Esophagus squamous epithelium (tissue), 5 donors: ENCODE measurements at regions not wholly inside any gene's neighbourhood (a gene's known extent, or its start where the extent isn't known, plus 50 kb on each side); places are given as distances from the start of the nearest gene placed in this dataset.

Experiments used
- DNase-seq: peaks from one replicate; lab custom pipeline; 2025; lab: John Stamatoyannopoulos, UW
- H3K27ac ChIP-seq, 4 donors: fragments of 200-600 bp; sonication (generic); one replicate each; pipeline ENCODE4 v1.5.1; 2016 to 2019; ENCODE audit warnings: mild to moderate bottlenecking in 1 of 4
- H3K27me3 ChIP-seq, 4 donors: fragments of 200-600 bp; sonication (generic); 1 replicate in 3 of 4; 2 replicates in 1 of 4; pipeline versions ENCODE4 v1.5.1 to v1.6.0; 2017 to 2021; ENCODE audit warnings: antibody characterized with exemption in 1 of 4
- H3K36me3 ChIP-seq, 3 donors: fragments of 200-600 bp; sonication (generic); one replicate each; pipeline ENCODE4 v1.5.1; 2016 to 2019
- H3K4me1 ChIP-seq, 3 donors: fragments of 200-600 bp; sonication (generic); one replicate each; pipeline ENCODE4 v1.5.1; 2017 to 2019
- H3K4me3 ChIP-seq, 4 donors: fragments of 200-600 bp; sonication (generic); 1 replicate in 3 of 4; 2 replicates in 1 of 4; pipeline ENCODE4 v1.5.1; 2016 to 2019; ENCODE audit warnings: mild to moderate bottlenecking in 2 of 4, moderate library complexity in 1 of 4
- H3K9me3 ChIP-seq, 3 donors: fragments of 200-600 bp; sonication (generic); one replicate each; pipeline ENCODE4 v1.5.1; 2016 to 2019
- CTCF ChIP-seq, 6 experiments: fragments of 450-650 bp in 4 of 6; fragments of 200-600 bp in 2 of 6; sonication (generic) in 2 of 6; IDR thresholded peaks; one replicate each; pipeline ENCODE4 v1.5.1; 2016 to 2019; ENCODE audit warnings: antibody characterized with exemption in 6 of 6, mild to moderate bottlenecking in 4 of 6, moderate library complexity in 4 of 6
- POLR2A ChIP-seq, 4 donors: fragments of 450-650 bp; IDR thresholded peaks; one replicate each; pipeline ENCODE4 v1.6.1; 2017; ENCODE audit warnings: antibody characterized with exemption in 4 of 4, mild to moderate bottlenecking in 4 of 4, moderate library complexity in 3 of 4
- WGBS, 2 donors: methylation state at CpG; one replicate each; pipeline ENCODE4 v1.1.5; 2018; 5-methylcytosine and 5-hydroxymethylcytosine counted together
- intact Hi-C: fragments of 100-400 bp; cut with DNase I; formaldehyde crosslinking; loops from one replicate; pipeline ENCODE4 v1.15.0; 2022
- donor health status: DM: yes; HTN: yes; CAD: no.

- WGBS, 2 donors = 66 to 89% methylated on average over 6 of the region's 6 CpGs
These were observed 549.4 kb downstream of the UTRN start for GRCh38 chr6:144834426-144835038.

GRCh38 chr6:144835322-144835973 is 550.3 kb downstream of the UTRN start:
- H3K36me3 ChIP-seq = peaks cover 11 to 85% (median 21%) of the 10 kb centered on the region in 3 donors

More at GRCh38 chr6:144834426-144835038, 549.4 kb downstream of the UTRN start:
- TF ChIP-seq CTCF (IDR thresholded peaks at IDR 0.05) = no peak
- no peak for TF ChIP-seq POLR2A (IDR thresholded peaks at IDR 0.05)
- intact Hi-C loops = no loop called here
- H3K27ac ChIP-seq = no peak overlapping the region
- H3K4me3 ChIP-seq = no peak overlapping the region
- no peak for DNase-seq
- H3K4me1 ChIP-seq = no peaks in the 10 kb centered on the region
- H3K27me3 ChIP-seq = no peaks in the 10 kb centered on the region
- H3K9me3 ChIP-seq = no peaks in the 10 kb centered on the region
- peaks cover 11 to 77% (median 17%) of the 10 kb centered on the region in 3 donors for H3K36me3 ChIP-seq

GRCh38 chr6:144840619-144841018 is 555.5 kb downstream of the UTRN start:
- intact Hi-C loops = no loop called here
- Histone ChIP-seq H3K9me3 (no peaks in the 10 kb centered on the region), H3K4me1 (no peaks in the 10 kb centered on the region), H3K36me3 (peaks cover 11 to 83% (median 17%) of the 10 kb centered on the region in 3 donors), H3K27ac (no peak overlapping the region), H3K27me3 (no peaks in the 10 kb centered on the region), H3K4me3 (no peak overlapping the region)
- WGBS, 2 donors = 81 to 93% methylated on average over 10 of the region's 10 CpGs
- TF ChIP-seq POLR2A (IDR thresholded peaks at IDR 0.05) = no peak
- TF ChIP-seq CTCF (IDR thresholded peaks at IDR 0.05) = no peak
- no peak for DNase-seq

More at GRCh38 chr6:144835322-144835973, 550.3 kb downstream of the UTRN start:
- Histone ChIP-seq H3K4me1 (no peaks in the 10 kb centered on the region), H3K27ac (no peak overlapping the region), H3K4me3 (no peak overlapping the region), H3K9me3 (no peaks in the 10 kb centered on the region), H3K27me3 (no peaks in the 10 kb centered on the region)
- intact Hi-C loops = no loop called here
- 88 to 94% methylated on average over 6 of the region's 6 CpGs for WGBS, 2 donors
- TF ChIP-seq CTCF (IDR thresholded peaks at IDR 0.05) (no peak), POLR2A (IDR thresholded peaks at IDR 0.05) (no peak)
- DNase-seq = no peak

- no peaks in the 10 kb centered on the region for H3K27me3 ChIP-seq
- no peaks in the 10 kb centered on the region for H3K9me3 ChIP-seq
- no peak for TF ChIP-seq POLR2A (IDR thresholded peaks at IDR 0.05)
- TF ChIP-seq CTCF (IDR thresholded peaks at IDR 0.05) = no peak
- H3K27ac ChIP-seq = no peak overlapping the region
- no peak for DNase-seq
- WGBS, 2 donors = 64 to 93% methylated on average over 1 of the region's 1 CpG
- no peaks in the 10 kb centered on the region for H3K4me1 ChIP-seq
- intact Hi-C loops = no loop called here
- no peak overlapping the region for H3K4me3 ChIP-seq
- H3K36me3 ChIP-seq = peaks cover 0 to 79% (median 11%) of the 10 kb centered on the region in 3 donors
These were observed 558.6 kb downstream of the UTRN start for GRCh38 chr6:144843701-144844100.

GRCh38 chr6:144844596-144844995 is 559.5 kb downstream of the UTRN start:
- intact Hi-C loops = no loop called here
- no peak overlapping the region for H3K4me3 ChIP-seq
- H3K27me3 ChIP-seq = no peaks in the 10 kb centered on the region
- H3K27ac ChIP-seq = no peak overlapping the region
- TF ChIP-seq CTCF (IDR thresholded peaks at IDR 0.05) (no peak), POLR2A (IDR thresholded peaks at IDR 0.05) (no peak)
- WGBS, 2 donors = 75 to 83% methylated on average over 3 of the region's 3 CpGs
- peaks cover 0 to 76% (median 3%) of the 10 kb centered on the region in 3 donors for H3K36me3 ChIP-seq
- no peak for DNase-seq
- no peaks in the 10 kb centered on the region for H3K9me3 ChIP-seq
- H3K4me1 ChIP-seq = no peaks in the 10 kb centered on the region
